ENCODE measurements at regions not wholly inside any gene's neighbourhood (a gene's known extent, or its start where the extent isn't known, plus 50 kb on each side); places are given as distances from the start of the nearest gene placed in this dataset.

DNA sequence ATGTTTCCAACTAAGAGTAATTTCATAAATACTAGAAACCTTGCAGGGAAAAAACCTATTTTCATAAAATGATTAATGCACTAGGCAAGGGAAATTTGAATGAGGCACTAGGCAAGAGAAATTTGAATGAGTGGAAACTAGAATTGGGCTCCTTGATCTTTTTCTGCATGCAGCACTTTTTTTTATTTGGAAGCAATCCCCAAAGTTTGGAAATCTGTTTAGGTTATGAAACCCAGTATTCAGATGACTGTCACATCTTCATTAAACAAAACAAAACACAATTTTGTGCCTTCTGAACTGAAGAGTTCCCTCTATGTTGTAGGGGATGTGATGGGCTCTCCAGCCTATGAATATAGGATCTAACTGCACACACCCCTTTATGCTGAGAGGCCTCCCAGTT lies 201.9 kb downstream of the BAMBI start:
- no peak for DNase-seq (ENCODE audit: low read depth)
- no peak for TF ChIP-seq CTCF (conservative IDR thresholded peaks at IDR 0.05; ENCODE audit: control insufficient read depth, insufficient read depth, low read depth, low read length)
- no peak overlapping the region for H3K4me3 ChIP-seq (ENCODE audit: control insufficient read depth, low read depth, low read length)

DNA sequence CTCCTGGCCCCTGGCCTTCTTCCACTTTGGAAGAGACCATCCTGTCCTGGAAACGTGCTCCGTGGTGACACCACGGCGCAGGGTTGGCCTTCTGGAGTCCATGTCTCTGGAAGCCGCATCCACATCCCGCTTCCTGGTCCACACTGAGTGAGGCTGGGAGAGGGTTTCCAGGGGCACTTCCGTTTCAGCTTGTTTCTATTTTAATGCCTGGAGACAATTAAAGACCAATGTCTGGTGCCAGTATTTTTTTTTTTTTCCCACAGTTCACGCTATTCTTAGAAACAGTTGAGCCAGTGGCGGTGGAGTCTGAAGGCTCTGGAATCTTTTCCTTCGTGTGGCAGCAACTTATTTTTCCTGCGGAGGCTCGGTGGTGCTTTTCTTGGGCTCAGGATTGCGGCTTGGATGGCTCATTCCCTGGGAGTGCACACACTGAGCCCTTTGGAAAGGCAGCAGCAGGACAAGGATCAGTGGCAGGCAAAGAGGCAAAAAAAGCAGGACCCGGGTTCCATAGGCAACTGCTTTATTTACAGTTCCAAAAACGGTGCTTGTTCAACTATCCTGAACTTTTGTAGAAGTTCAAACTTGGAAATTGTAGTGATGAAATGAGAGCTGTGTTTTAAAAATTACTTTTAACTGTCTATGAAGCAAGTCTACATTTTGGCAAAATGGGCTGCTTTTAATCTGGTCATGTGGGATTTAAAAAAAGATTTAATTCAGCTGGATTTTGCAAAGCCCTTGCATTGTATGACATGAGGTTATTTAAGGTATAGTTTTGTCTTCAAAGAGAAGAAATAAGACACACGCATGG lies 202.8 kb downstream of the BAMBI start:
- no peak for DNase-seq (ENCODE audit: low read depth)
- no peak overlapping the region for H3K4me3 ChIP-seq (ENCODE audit: control insufficient read depth, low read depth, low read length)
- no peak for TF ChIP-seq CTCF (conservative IDR thresholded peaks at IDR 0.05; ENCODE audit: control insufficient read depth, insufficient read depth, low read depth, low read length)

GRCh38 chr10:28880683-28880950 lies 203.3 kb downstream of the BAMBI start:
- no peak overlapping the region for H3K4me3 ChIP-seq (ENCODE audit: control insufficient read depth, low read depth, low read length)
- no peak for DNase-seq (ENCODE audit: low read depth)
- no peak for TF ChIP-seq CTCF (conservative IDR thresholded peaks at IDR 0.05; ENCODE audit: control insufficient read depth, insufficient read depth, low read depth, low read length)

DNA sequence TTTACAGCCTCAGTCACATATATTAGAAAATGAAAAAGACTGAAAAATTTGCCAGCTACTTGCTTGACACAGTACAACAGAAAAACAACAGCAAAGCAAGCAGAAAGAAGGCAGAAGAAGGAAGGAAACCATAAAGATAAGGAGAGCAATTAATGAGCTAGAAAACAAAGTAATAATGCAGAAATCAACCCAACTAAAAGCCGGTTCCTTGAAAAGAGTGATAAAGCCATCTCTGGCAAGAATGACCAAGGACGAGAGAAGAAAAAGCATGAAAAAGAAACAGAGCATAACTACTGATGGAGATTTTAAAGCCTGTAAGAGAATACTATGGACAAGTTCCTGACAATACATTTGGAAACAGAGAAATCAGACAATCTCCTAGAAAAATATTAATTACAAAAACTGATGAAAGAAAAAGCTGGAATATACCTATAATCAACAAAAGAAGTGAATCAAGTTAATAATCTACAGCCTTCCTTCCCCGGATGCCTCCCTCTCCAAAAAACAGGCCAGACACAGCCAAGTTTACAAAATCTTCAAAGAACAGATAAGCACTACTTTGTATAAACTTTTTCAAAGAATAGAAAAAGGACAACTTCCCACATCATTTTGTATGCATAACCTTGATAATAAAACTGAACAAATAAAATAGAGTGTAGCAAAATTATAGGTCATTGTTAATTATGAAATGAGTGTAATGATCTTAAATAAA lies 204.0 kb downstream of the BAMBI start:
- no peak for TF ChIP-seq CTCF (conservative IDR thresholded peaks at IDR 0.05; ENCODE audit: control insufficient read depth, insufficient read depth, low read depth, low read length)
- no peak overlapping the region for H3K4me3 ChIP-seq (ENCODE audit: control insufficient read depth, low read depth, low read length)
- no peak for DNase-seq (ENCODE audit: low read depth)

DNA sequence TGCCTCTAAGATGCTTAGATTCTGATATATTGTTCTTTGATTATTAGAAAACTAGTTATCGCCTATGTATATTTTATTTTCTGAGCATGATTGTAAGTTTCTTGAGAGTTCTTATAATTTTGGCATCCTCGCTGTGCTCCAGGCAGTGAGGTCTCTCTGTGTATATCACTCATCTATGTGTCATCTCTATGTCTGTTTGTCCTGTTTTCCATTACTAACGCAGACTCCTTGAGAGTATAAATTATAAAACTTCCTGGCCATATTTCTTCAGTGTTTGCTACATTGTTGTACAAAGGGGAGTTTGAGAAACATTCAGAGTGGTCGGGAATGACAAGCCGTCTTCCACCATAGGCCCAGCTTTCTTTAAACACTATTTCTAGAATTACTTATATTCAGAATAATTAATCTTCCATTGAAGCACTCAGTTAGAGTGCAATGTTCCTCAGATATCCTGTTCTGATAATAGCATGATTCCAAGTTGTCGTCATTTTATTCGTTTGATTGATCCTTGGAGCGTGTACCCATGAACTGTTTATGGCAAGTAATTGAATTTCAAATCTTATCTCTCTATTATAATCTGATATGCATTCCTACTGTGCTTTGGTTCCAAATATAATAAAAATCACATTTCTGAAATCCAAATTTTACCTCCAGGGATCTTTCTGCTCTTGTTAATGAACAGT lies 206.6 kb downstream of the BAMBI start:
- H3K4me3 ChIP-seq (ENCODE audit: control insufficient read depth, low read depth, low read length): no peak overlapping the region
- no peak for DNase-seq (ENCODE audit: low read depth)
- TF ChIP-seq CTCF (conservative IDR thresholded peaks at IDR 0.05; ENCODE audit: control insufficient read depth, insufficient read depth, low read depth, low read length): no peak

GRCh38 chr10:28890121-28890950 lies 213.0 kb downstream of the BAMBI start:
- no peak for TF ChIP-seq CTCF (conservative IDR thresholded peaks at IDR 0.05; ENCODE audit: control insufficient read depth, insufficient read depth, low read depth, low read length)
- H3K4me3 ChIP-seq (ENCODE audit: control insufficient read depth, low read depth, low read length): no peak overlapping the region
- DNase-seq (ENCODE audit: low read depth): no peak

Measured in fibroblast of mammary gland (primary cell).